HG03095 (cell line): ENCODE measurements at regions not wholly inside any gene's neighbourhood (a gene's known extent, or its start where the extent isn't known, plus 50 kb on each side); places are given as distances from the start of the nearest gene placed in this dataset.
"Not testable (repeated sequence)": the region's sequence is repeated elsewhere in the genome, so short reads cannot be mapped to it uniquely, and the experiment has no call there.

Experiments used
- ATAC-seq: cut with Tn5 transposase; IDR thresholded peaks from one replicate; pipeline ENCODE4 v1.9.1; 2021; ENCODE audit warnings: moderate library complexity; ENCODE audit not compliant: unreplicated experiment

GRCh38 chr14:49159081-49159480 lies 427.1 kb downstream of the RPS29 start:
- ATAC-seq: no peak

GRCh38 chr14:49139593-49139992 lies 446.6 kb downstream of the RPS29 start:
- no peak for ATAC-seq

DNA sequence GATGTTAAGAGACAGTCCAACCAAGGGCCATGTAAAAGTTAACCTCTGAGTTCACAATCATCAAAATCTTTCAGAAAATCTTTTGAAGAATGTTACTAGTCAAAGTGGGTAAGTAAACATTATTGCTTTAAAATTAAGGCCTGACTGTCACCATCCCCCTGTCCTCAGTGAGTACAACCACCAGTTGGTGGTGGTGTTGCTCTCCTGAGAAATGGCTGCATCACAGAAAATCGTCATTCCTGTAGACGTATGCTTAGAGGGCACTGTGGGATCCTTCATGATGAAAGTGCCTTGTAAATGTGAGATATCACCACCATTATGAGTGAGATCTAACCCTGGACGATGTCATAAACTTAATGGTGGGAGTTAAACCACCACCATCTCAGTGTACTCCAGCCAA lies 451.2 kb downstream of the RPS29 start:
- no peak for ATAC-seq

DNA sequence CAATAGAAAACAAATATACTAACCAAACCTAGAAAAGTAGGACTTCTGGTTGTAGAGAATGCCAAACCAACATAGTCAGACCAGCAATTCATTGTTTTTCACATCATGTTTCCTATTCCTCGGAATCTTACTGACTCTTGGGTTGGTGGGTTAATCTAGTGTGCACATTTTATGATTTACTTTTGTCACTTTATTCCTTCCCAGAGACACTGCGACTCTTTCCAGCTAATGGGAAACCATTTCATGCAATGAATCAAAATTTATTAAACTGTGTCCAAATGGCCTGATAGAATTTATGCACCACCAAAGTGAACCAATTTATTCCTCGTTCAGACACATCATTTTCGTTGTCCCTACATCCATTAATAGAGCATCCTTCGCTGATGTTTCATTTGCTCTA lies 464.9 kb downstream of the RPS29 start:
- no peak for ATAC-seq

DNA sequence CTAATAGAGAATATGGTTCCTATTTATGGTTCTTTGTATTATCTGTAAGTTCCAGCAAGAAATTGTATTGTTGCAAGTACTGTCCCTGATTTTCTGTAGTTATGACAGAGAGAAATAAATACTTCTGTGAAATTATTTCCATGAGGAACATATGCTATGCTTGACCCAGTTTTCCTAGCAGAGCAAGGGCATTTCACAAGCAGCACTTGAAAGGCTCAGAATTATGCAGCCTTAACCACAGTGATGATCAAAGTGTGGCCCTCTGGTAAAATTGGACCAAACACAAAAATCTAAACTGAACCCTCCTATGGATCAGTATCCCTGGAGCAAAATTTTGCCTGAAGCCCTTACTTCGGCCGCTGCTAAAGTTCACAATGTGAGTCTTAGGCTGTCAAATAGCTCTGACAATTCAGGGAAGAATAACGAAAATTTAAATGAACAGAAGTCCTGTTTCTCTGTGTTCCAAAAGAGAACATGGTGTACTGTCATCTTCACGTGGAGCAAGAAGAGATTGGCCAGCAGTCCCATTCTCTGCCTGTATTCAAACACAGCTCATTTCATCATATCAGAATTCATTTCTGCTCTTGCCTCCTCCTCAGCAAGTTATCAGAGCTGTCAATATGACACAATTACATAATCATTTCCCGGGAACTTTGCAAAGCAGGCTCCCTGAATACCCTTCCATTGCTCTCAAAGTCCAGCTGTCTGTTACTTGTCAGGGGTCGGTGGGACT lies 471.9 kb downstream of the RPS29 start:
- ATAC-seq: no peak

- ATAC-seq: no peak
Measured at GRCh38 chr14:49106741-49107667, 479.2 kb downstream of the RPS29 start.

DNA sequence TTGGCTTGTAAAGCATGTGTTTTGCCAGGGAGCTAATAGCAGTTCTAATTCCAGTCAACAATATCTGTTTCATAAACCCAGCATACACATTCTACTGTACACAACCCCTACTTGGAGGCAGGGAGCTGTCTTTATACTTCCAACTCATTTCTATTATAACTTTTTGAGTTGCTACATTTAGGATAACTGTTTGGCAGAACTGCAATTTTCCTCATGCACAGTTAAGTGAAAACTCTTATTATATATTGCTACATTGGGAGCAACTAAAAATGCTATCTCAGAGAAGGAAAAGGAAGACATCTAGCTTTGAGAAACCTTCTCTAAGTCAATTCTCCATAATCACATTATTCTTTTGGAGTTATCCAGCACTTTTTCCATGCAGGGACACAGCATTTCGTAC lies 480.2 kb downstream of the RPS29 start:
- ATAC-seq: no peak

DNA sequence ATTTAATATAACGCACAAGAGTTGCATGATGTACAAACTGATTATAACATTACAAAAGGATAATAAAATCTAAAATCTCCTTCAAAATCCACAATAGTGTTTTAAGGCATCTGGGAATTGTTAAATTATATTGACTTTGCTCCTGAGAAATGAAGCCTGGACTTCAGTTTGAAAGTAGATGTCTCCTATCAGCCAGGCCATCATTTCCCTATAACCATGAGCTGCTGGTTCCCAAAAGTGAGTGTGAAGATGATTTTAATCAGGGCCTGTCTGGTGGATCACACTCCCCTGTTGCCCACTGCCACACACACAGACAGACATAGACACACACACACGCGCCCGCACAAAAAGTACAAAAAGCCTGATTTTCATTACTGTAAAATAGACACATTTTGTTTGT lies 480.7 kb downstream of the RPS29 start:
- no peak for ATAC-seq

GRCh38 chr14:49092345-49092744 lies 493.8 kb downstream of the RPS29 start:
- ATAC-seq: no peak

DNA sequence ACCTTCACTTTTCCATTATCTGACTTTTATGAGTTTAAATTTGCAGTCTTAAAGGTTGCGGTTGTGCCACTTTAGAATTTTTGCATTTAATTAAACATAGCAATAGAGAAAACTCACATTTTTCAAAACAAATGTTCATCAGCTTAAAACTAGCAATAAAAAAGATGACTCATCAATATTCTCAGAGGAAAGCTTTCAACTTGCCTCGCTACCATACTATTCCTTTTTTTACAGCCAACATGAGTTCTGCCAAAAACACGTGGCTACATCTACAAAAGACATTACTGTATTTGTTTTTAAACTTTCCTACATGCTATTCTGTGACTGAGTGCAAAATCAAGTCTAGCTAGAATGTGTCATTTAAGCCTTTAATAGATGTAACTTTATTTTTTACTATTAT lies 497.1 kb downstream of the RPS29 start:
- ATAC-seq: no peak

DNA sequence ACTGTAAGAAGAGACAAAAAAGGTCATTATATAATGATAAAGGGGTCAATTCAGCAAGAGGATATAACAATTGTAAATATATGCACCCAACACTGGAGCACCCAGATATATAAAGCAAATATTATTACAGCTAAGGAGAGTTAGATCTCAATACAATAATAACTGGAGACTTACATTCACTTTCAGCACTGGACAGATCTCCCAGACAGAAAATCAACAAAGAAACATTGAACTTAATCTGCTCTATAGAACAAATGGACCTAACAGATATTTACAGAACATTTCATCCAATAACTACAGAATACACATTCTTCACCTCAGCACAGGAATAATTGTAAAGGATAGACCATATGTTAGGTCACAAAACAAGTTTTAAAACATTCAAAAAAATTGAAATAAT lies 512.9 kb downstream of the RPS29 start:
- not testable (repeated sequence) for ATAC-seq

GRCh38 chr14:49058511-49058910 lies 527.7 kb downstream of the RPS29 start:
- ATAC-seq: no peak

DNA sequence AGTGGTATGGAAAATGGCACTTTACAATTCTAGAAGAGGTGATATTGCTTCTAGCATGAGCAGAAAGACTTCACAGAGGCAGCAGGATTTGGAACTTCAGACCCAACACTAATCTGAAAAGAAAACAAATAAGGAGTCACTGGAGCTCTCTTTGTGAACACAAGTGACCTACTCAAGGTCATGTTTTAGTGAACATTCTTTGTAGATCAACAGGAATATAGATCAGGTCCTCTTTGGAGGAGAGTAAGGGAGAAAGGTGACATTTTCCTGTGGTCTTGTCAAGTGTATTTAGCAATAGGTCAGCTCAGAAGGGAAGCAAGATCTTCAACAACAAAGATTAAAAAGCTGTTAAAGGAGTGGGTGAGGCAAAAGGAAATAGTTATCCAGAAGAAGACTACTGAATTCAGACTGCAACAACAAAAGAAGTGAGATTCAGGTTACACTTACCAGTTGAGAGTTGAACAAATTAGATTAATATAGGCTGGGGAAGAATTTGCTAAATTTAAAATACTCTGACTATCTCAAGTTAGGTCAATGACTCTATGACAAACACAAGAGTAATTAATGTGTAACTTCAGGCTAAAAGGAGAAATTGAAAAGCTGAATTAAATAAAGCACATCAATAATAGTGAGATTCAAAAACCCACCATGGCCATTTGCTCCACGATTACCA lies 528.2 kb downstream of the RPS29 start:
- ATAC-seq: no peak

GRCh38 chr14:49056021-49056420 lies 530.2 kb downstream of the RPS29 start:
- ATAC-seq: no peak

GRCh38 chr14:49052521-49052920 lies 533.7 kb downstream of the RPS29 start:
- ATAC-seq: no peak

- no peak for ATAC-seq
Measured at GRCh38 chr14:49051328-49052060, 534.7 kb downstream of the RPS29 start.

GRCh38 chr14:49050822-49051221 lies 535.4 kb downstream of the RPS29 start:
- ATAC-seq: no peak

DNA sequence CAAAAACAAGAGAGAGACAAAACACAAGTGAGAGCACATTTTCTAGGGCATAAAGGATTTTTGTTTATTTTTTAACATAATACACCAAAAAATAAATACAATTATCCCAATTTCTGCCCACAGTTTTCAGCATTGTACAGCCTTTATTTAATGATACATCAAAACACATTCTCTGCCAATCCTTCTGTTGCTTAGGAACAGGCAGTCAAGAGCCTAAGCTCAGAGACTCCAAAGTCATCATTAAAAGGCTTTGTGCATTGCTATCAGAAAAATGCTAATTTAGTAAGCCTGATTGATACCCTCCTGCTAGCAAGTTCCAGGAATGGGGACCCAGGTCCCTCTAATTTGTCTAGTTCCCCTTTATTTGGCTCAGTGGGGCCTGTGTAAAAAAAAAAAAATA lies 536.5 kb downstream of the RPS29 start:
- no peak for ATAC-seq

DNA sequence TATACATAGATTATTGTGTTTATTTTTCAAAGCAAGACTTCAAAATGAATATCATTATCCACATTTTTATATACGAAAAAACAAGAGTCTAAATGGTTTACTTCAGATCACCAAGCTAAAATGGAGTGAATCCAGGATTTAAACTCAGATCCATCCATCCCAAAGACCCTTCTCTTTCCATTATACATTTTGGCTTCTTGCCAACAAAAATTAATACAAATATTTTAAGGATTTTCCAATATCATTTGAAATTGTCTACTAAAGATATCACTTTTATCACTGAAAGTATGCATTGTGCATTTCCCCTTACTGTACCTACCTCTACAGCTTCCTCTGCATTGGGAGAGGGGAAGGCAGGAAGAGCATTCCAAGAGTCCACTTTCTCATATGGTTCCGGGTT lies 541.2 kb downstream of the RPS29 start:
- no peak for ATAC-seq

GRCh38 chr14:49036984-49037516 lies 549.1 kb downstream of the RPS29 start:
- no peak for ATAC-seq

DNA sequence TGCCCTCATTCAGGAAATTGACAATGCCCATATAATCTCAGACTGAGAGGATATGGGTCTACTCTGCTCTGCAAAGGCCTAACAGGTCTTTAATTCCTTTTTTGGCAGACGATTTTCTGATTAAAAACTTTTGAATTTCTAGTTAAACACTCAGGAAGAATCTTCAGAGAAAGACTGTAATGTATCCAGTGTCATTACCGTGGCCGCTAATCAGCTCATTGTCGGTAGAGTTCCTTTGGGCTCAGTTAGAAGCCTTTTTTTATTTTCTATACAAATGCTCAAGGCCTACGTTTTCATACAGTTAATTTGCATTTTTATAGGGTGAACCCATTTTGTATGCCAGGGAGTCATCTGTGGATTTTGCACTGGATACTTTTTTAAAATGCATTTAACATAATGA lies 549.9 kb downstream of the RPS29 start:
- ATAC-seq: no peak
